HCT116 (cell line): ENCODE measurements at regions not wholly inside any gene's neighbourhood (a gene's known extent, or its start where the extent isn't known, plus 50 kb on each side); places are given as distances from the start of the nearest gene placed in this dataset.

Experiments used
- ATAC-seq: fragments of 200-7000 bp; cut with Tn5 transposase; 2 replicates; pipeline ENCODE4 v1.9.1; 2020; ENCODE audit warnings: mild to moderate bottlenecking, moderate library complexity
- BruUV-seq: library from RNA; stranded (reverse); fragments of 400-500 nt; replicated peaks from 2 replicates; lab custom pipeline; 2021; lab: Mats Ljungman, UMichigan
- CTCF ChIA-PET: fragments of 300-600 bp; sonication (Branson Sonifier 250); formaldehyde crosslinking; loops from one replicate; lab custom pipeline; 2021; ENCODE audit warnings: antibody characterized with exemption; lab: Charles Lee
- POLR2A ChIA-PET: fragments of 300-600, 350-600 bp; sonication (Branson Sonifier 250); formaldehyde crosslinking; loops from one replicate; lab custom pipeline; 2021; ENCODE audit warnings: antibody characterized with exemption; lab: Charles Lee
- RAD21 ChIA-PET, 2 experiments: fragments of 300-600 bp; sonication (Branson Sonifier 250); formaldehyde crosslinking; loops; one replicate each; lab custom pipeline; 2023; ENCODE audit warnings: low total read pairs in 2 of 2; ENCODE audit not compliant: uncharacterized antibody in 2 of 2, unreplicated experiment in 2 of 2, low non-redundant PET in 1 of 2; lab: Charles Lee
- DNase-seq: peaks from one replicate; pipeline ENCODE4 v3.0.0-alpha.2; 2010; ENCODE audit warnings: low read depth, low spot score
- H2AFZ ChIP-seq: fragments of 200-600 bp; shearing (Covaris generic), sonication (generic); 2 replicates; pipeline ENCODE4 v1.6.1; 2017; ENCODE audit warnings: low read depth, mixed run types, mixed read lengths, antibody characterized with exemption, low read length; ENCODE audit not compliant: poor library complexity, severe bottlenecking
- H3K27ac ChIP-seq: 2 replicates; pipeline ENCODE4 v1.5.1; 2012; ENCODE audit warnings: low read depth, low read length
- H3K27me3 ChIP-seq: fragments of 200-600 bp; sonication (generic); 2 replicates; pipeline ENCODE4 v1.6.1; 2016; ENCODE audit warnings: mixed run types, low read length, mixed read lengths; ENCODE audit not compliant: insufficient read depth
- H3K36me3 ChIP-seq, 2 experiments: fragments of 200-500 bp in 1 of 2; fragments of 200-600 bp in 1 of 2; sonication (Bioruptor generic) in 1 of 2; sonication (generic) in 1 of 2; 2 replicates each; pipeline versions ENCODE4 v1.5.1 to v1.6.1; 2014 to 2016; ENCODE audit warnings: low read length in 2 of 2, inconsistent platforms in 1 of 2, mixed read lengths in 1 of 2, mixed run types in 1 of 2; ENCODE audit not compliant: insufficient read depth in 2 of 2, control insufficient read depth in 1 of 2
- H3K4me1 ChIP-seq, 2 experiments: fragments of 200-600 bp in 1 of 2; sonication (generic) in 1 of 2; 2 replicates each; pipeline versions ENCODE4 v1.5.1 to v1.6.1; 2012 to 2017; ENCODE audit warnings: low read length in 2 of 2, inconsistent platforms in 1 of 2, mild to moderate bottlenecking in 1 of 2, mixed read lengths in 1 of 2, mixed run types in 1 of 2, moderate library complexity in 1 of 2; ENCODE audit not compliant: insufficient read depth in 2 of 2, control insufficient read depth in 1 of 2
- H3K4me2 ChIP-seq: fragments of 200-600 bp; sonication (generic); 2 replicates; pipeline ENCODE4 v1.6.1; 2017; ENCODE audit warnings: mixed run types, low read length, mixed read lengths
- H3K4me3 ChIP-seq, 2 experiments: fragments of 200-600 bp in 1 of 2; sonication (generic) in 1 of 2; replicated peaks in 1 of 2; 2 replicates each; pipeline ENCODE4 v1.5.1; 2011 to 2016; ENCODE audit warnings: low read length in 2 of 2, control low read depth in 1 of 2, low read depth in 1 of 2, mild to moderate bottlenecking in 1 of 2, mixed read lengths in 1 of 2, mixed run types in 1 of 2
- H3K79me2 ChIP-seq: fragments of 200-600 bp; sonication (generic); 2 replicates; pipeline ENCODE4 v1.6.1; 2017; ENCODE audit warnings: mild to moderate bottlenecking, mixed run types, low read length, moderate library complexity, mixed read lengths; ENCODE audit not compliant: insufficient read depth
- H3K9ac ChIP-seq: fragments of 200-600 bp; sonication (generic); 2 replicates; pipeline ENCODE4 v1.6.1; 2016; ENCODE audit warnings: low read length, mixed read lengths
- H3K9me2 ChIP-seq: fragments of 200-600 bp; sonication (generic), shearing (Covaris generic); 2 replicates; pipeline ENCODE4 v1.6.1; 2017; ENCODE audit warnings: mixed run types, mild to moderate bottlenecking, moderate library complexity; ENCODE audit not compliant: insufficient read depth
- H3K9me3 ChIP-seq, 2 experiments: fragments of 200-500 bp in 1 of 2; fragments of 200-600 bp in 1 of 2; sonication (Bioruptor generic) in 1 of 2; sonication (generic) in 1 of 2; 2 replicates each; pipeline ENCODE4 v1.6.1; 2014 to 2017; ENCODE audit warnings: low read length in 2 of 2, mixed read lengths in 2 of 2, inconsistent platforms in 1 of 2, low read depth in 1 of 2, mild to moderate bottlenecking in 1 of 2, mixed run types in 1 of 2, moderate library complexity in 1 of 2; ENCODE audit not compliant: control insufficient read depth in 1 of 2, insufficient read depth in 1 of 2
- H4K20me1 ChIP-seq: fragments of 200-600 bp; sonication (generic), shearing (Covaris generic); 2 replicates; pipeline ENCODE4 v1.6.1; 2017; ENCODE audit warnings: mixed run types, mild to moderate bottlenecking, moderate library complexity; ENCODE audit not compliant: insufficient read depth
- CEBPB ChIP-seq: IDR thresholded peaks from 2 replicates; pipeline ENCODE4 v1.6.1; 2012; ENCODE audit warnings: low read depth
- EGR1 ChIP-seq: IDR thresholded peaks from 2 replicates; pipeline ENCODE4 v1.6.1; 2012; ENCODE audit warnings: low read depth
- ELF1 ChIP-seq: IDR thresholded peaks from 2 replicates; pipeline ENCODE4 v1.6.1; 2012; ENCODE audit warnings: low read depth, borderline replicate concordance
- EZH2 ChIP-seq: fragments of 200-600 bp; sonication (generic); IDR thresholded peaks from 2 replicates; pipeline ENCODE4 v1.6.1; 2017; ENCODE audit warnings: antibody characterized with exemption, mixed run types
- EZH2phosphoT487 ChIP-seq: fragments of 200-600 bp; IDR thresholded peaks from 2 replicates; pipeline ENCODE4 v1.6.1; 2018; ENCODE audit warnings: antibody characterized with exemption, borderline replicate concordance
- FOSL1 ChIP-seq: IDR thresholded peaks from 2 replicates; pipeline ENCODE4 v1.6.1; 2012; ENCODE audit warnings: low read depth
- JUND ChIP-seq: IDR thresholded peaks from 2 replicates; pipeline ENCODE4 v1.6.1; 2012
- POLR2A ChIP-seq: IDR thresholded peaks from 2 replicates; pipeline ENCODE4 v1.7.0; 2011; ENCODE audit warnings: borderline replicate concordance; ENCODE audit not compliant: insufficient read depth, insufficient read length; ENCODE audit errors: extremely low read depth
- POLR2AphosphoS5 ChIP-seq: IDR thresholded peaks from 2 replicates; pipeline ENCODE4 v1.6.1; 2011; ENCODE audit warnings: mild to moderate bottlenecking, low read depth, low read length, moderate library complexity
- RAD21 ChIP-seq: IDR thresholded peaks from 2 replicates; pipeline ENCODE4 v1.6.1; 2012; ENCODE audit warnings: low read depth, mild to moderate bottlenecking
- SIN3A ChIP-seq: IDR thresholded peaks from 2 replicates; pipeline ENCODE4 v1.6.1; 2012; ENCODE audit warnings: low read depth
- SP1 ChIP-seq: IDR thresholded peaks from 2 replicates; pipeline ENCODE4 v1.6.1; 2012; ENCODE audit warnings: low read depth
- TCF7L2 ChIP-seq: IDR thresholded peaks from 2 replicates; pipeline ENCODE4 v1.7.0; 2011; ENCODE audit warnings: borderline replicate concordance, inconsistent platforms; ENCODE audit not compliant: insufficient read depth, insufficient read length; ENCODE audit errors: extremely low read depth
- ZFX ChIP-seq: fragments of 450-650 bp; IDR thresholded peaks from 2 replicates; pipeline ENCODE4 v1.6.1; 2017
- ZNF274 ChIP-seq: fragments of 200-500 bp; sonication (Bioruptor generic); IDR thresholded peaks from 2 replicates; pipeline ENCODE4 v1.6.1; 2014; ENCODE audit warnings: mild to moderate bottlenecking, low read depth, low read length, inconsistent platforms
- intact Hi-C: fragments of 100-400 bp; cut with micrococcal nuclease; formaldehyde crosslinking; loops from 2 replicates; pipeline ENCODE4 v1.10.0; 2022
- TF ChIP-seq, protein P1 (sequence below): IDR thresholded peaks from 2 replicates; pipeline ENCODE4 v1.6.1; 2012
- TF ChIP-seq, protein P2 (sequence below): IDR thresholded peaks from 2 replicates; pipeline ENCODE4 v1.6.1; 2012; ENCODE audit warnings: low read depth
- TF ChIP-seq, protein P3 (sequence below): IDR thresholded peaks from 2 replicates; pipeline ENCODE4 v1.6.1; 2012
- TF ChIP-seq, protein P4 (sequence below), 3 experiments: fragments of 200-600 bp in 1 of 3; sonication (generic) in 1 of 3; IDR thresholded peaks in 2 of 3; conservative IDR thresholded peaks in 1 of 3; 2 replicates each; pipeline ENCODE4 v1.5.1; 2012 to 2017; ENCODE audit warnings: low read depth in 2 of 3, low read length in 2 of 3, antibody characterized with exemption in 1 of 3, borderline replicate concordance in 1 of 3, control low read depth in 1 of 3, mild to moderate bottlenecking in 1 of 3, mixed read lengths in 1 of 3, mixed run types in 1 of 3, moderate library complexity in 1 of 3; ENCODE audit not compliant: insufficient read depth in 1 of 3
- TF ChIP-seq, protein P5 (sequence below): IDR thresholded peaks from 2 replicates; pipeline ENCODE4 v1.6.1; 2011; ENCODE audit warnings: mild to moderate bottlenecking, low read length, moderate library complexity; ENCODE audit not compliant: insufficient replicate concordance; ENCODE audit errors: extremely low read depth

DNA sequence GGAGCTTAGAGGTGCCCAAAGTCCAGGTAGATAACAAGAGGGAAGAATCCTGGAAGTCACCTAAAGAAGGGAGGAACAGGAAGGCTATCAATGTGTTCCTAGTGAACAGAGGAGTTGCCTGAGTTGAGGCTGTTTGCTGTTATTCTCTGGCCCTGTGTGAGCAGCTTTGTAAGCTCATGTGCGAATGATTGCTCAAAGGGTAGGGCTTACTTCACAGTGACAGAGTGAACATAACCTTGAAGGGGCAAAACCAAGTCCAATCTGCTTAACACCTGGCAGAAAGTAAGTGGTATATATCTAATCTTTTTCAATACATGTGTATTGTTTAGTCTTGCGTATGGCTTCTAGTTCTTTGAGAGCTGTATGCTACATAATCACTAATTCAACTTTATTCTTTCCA, 1153.6 kb downstream of the TUSC7 start:
- H3K4me3 ChIP-seq = no peak overlapping the region
- H3K27me3 ChIP-seq = peaks cover under 1% of the 10 kb centered on the region; the same call in 1 of the 2 replicates
- RAD21 ChIA-PET = no interaction called here
- POLR2A ChIA-PET = no interaction called here
- TF ChIP-seq EGR1 (no peak), ZNF274 (no peak), SIN3A (no peak), FOSL1 (no peak), POLR2A (no peak), ELF1 (no peak), JUND (no peak), POLR2AphosphoS5 (no peak), RAD21 (no peak), CEBPB (no peak), TCF7L2 (no peak), EZH2phosphoT487 (no peak), SP1 (no peak), ZFX (no peak), EZH2 (no peak)
- TF ChIP-seq, protein P1, sequence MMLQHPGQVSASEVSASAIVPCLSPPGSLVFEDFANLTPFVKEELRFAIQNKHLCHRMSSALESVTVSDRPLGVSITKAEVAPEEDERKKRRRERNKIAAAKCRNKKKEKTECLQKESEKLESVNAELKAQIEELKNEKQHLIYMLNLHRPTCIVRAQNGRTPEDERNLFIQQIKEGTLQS = no peak
- TF ChIP-seq, protein P2, sequence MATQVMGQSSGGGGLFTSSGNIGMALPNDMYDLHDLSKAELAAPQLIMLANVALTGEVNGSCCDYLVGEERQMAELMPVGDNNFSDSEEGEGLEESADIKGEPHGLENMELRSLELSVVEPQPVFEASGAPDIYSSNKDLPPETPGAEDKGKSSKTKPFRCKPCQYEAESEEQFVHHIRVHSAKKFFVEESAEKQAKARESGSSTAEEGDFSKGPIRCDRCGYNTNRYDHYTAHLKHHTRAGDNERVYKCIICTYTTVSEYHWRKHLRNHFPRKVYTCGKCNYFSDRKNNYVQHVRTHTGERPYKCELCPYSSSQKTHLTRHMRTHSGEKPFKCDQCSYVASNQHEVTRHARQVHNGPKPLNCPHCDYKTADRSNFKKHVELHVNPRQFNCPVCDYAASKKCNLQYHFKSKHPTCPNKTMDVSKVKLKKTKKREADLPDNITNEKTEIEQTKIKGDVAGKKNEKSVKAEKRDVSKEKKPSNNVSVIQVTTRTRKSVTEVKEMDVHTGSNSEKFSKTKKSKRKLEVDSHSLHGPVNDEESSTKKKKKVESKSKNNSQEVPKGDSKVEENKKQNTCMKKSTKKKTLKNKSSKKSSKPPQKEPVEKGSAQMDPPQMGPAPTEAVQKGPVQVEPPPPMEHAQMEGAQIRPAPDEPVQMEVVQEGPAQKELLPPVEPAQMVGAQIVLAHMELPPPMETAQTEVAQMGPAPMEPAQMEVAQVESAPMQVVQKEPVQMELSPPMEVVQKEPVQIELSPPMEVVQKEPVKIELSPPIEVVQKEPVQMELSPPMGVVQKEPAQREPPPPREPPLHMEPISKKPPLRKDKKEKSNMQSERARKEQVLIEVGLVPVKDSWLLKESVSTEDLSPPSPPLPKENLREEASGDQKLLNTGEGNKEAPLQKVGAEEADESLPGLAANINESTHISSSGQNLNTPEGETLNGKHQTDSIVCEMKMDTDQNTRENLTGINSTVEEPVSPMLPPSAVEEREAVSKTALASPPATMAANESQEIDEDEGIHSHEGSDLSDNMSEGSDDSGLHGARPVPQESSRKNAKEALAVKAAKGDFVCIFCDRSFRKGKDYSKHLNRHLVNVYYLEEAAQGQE = no peak
- TF ChIP-seq, protein P3, sequence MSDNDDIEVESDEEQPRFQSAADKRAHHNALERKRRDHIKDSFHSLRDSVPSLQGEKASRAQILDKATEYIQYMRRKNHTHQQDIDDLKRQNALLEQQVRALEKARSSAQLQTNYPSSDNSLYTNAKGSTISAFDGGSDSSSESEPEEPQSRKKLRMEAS = no peak
- TF ChIP-seq, protein P4, sequence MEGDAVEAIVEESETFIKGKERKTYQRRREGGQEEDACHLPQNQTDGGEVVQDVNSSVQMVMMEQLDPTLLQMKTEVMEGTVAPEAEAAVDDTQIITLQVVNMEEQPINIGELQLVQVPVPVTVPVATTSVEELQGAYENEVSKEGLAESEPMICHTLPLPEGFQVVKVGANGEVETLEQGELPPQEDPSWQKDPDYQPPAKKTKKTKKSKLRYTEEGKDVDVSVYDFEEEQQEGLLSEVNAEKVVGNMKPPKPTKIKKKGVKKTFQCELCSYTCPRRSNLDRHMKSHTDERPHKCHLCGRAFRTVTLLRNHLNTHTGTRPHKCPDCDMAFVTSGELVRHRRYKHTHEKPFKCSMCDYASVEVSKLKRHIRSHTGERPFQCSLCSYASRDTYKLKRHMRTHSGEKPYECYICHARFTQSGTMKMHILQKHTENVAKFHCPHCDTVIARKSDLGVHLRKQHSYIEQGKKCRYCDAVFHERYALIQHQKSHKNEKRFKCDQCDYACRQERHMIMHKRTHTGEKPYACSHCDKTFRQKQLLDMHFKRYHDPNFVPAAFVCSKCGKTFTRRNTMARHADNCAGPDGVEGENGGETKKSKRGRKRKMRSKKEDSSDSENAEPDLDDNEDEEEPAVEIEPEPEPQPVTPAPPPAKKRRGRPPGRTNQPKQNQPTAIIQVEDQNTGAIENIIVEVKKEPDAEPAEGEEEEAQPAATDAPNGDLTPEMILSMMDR (IDR thresholded peaks at IDR 0.05 in 2 of 3, conservative IDR thresholded peaks at IDR 0.05 in 1 of 3; ENCODE audit: borderline replicate concordance in 1 of 3, insufficient read depth in 1 of 3, low read depth in 2 of 3, low read length in 2 of 3) = no peak
- TF ChIP-seq, protein P5, sequence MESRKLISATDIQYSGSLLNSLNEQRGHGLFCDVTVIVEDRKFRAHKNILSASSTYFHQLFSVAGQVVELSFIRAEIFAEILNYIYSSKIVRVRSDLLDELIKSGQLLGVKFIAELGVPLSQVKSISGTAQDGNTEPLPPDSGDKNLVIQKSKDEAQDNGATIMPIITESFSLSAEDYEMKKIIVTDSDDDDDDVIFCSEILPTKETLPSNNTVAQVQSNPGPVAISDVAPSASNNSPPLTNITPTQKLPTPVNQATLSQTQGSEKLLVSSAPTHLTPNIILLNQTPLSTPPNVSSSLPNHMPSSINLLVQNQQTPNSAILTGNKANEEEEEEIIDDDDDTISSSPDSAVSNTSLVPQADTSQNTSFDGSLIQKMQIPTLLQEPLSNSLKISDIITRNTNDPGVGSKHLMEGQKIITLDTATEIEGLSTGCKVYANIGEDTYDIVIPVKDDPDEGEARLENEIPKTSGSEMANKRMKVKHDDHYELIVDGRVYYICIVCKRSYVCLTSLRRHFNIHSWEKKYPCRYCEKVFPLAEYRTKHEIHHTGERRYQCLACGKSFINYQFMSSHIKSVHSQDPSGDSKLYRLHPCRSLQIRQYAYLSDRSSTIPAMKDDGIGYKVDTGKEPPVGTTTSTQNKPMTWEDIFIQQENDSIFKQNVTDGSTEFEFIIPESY = no peak
- H3K36me3 ChIP-seq = no peaks in the 10 kb centered on the region
- H3K27ac ChIP-seq = no peak overlapping the region
- no TSS peak for BruUV-seq
- intact Hi-C loops = no loop called here
- DNase-seq (no peak), ATAC-seq (no peak)
- no peak overlapping the region for H3K4me2 ChIP-seq
- no peak overlapping the region for H3K9ac ChIP-seq
- no peaks in the 10 kb centered on the region for H4K20me1 ChIP-seq
- no peaks in the 10 kb centered on the region for H3K79me2 ChIP-seq
- H3K9me3 ChIP-seq = no peaks in the 10 kb centered on the region
- no peaks in the 10 kb centered on the region for H3K4me1 ChIP-seq
- CTCF ChIA-PET = no interaction called here
- no peaks in the 10 kb centered on the region for H3K9me2 ChIP-seq
- no peak overlapping the region for H2AFZ ChIP-seq
